ENCODE measurements at regions not wholly inside any gene's neighbourhood (a gene's known extent, or its start where the extent isn't known, plus 50 kb on each side); places are given as distances from the start of the nearest gene placed in this dataset.
A peak's percentile ranks its signal among the peaks of the same experiment; 100 is the strongest.

- H3K27me3 ChIP-seq = no peaks in the 10 kb centered on the region
- no peak for DNase-seq
- in situ Hi-C loops (cut with MboI; ENCODE audit: low pct_ligation_motif_present in 1 of 4, low pct_unique_long_range_greater_than_20kb in 1 of 4, low sequenced_read_pairs in 3 of 4) = no loop called here
- H3K9me3 ChIP-seq = no peaks in the 10 kb centered on the region
- intact Hi-C loops (cut with DNase I; ENCODE audit: low total_unique reads) = no loop called here
- TF ChIP-seq EP300 (IDR thresholded peaks at IDR 0.05; ENCODE audit: low read depth) (no peak), POLR2AphosphoS5 (IDR thresholded peaks at IDR 0.05) (no peak), POLR2A (IDR thresholded peaks at IDR 0.05) (no peak), CTCF (IDR thresholded peaks at IDR 0.05) (no peak)
- H3K27ac ChIP-seq = no peak overlapping the region
- H3K4me1 ChIP-seq = peaks cover 0 to 17% (median 8%) of the 10 kb centered on the region in 4 donors
- 34 to 39% methylated on average over 2 of the region's 2 CpGs for WGBS, 2 donors (ENCODE audit: low coverage in 1 of 2)
- no peak overlapping the region for H3K4me3 ChIP-seq
- H3K36me3 ChIP-seq = no peaks in the 10 kb centered on the region
Observed at GRCh38 chr5:93250424-93250823, 330.6 kb downstream of the NR2F1-AS1 start.

- in situ Hi-C loops (cut with MboI; ENCODE audit: low pct_ligation_motif_present in 1 of 4, low pct_unique_long_range_greater_than_20kb in 1 of 4, low sequenced_read_pairs in 3 of 4) = no loop called here
- intact Hi-C loops (cut with DNase I; ENCODE audit: low total_unique reads) = no loop called here
- H3K9me3 ChIP-seq = no peaks in the 10 kb centered on the region
- no peak overlapping the region for H3K4me3 ChIP-seq
- DNase-seq = no peak
- 20 to 44% methylated on average over 4 to 11 of the region's 11 CpGs for WGBS, 2 donors (ENCODE audit: low coverage in 1 of 2)
- H3K36me3 ChIP-seq = no peaks in the 10 kb centered on the region
- H3K27me3 ChIP-seq = no peaks in the 10 kb centered on the region
- H3K27ac ChIP-seq = peak overlapping the region in 1 of 4 donors; percentile 12
- TF ChIP-seq POLR2AphosphoS5 (IDR thresholded peaks at IDR 0.05) (no peak), EP300 (IDR thresholded peaks at IDR 0.05; ENCODE audit: low read depth) (no peak), POLR2A (IDR thresholded peaks at IDR 0.05) (no peak), CTCF (IDR thresholded peaks at IDR 0.05) (no peak)
- peaks cover 0 to 23% (median 9%) of the 10 kb centered on the region in 4 donors for H3K4me1 ChIP-seq
Observed at GRCh38 chr5:93249651-93250289, 331.2 kb downstream of the NR2F1-AS1 start.

DNA sequence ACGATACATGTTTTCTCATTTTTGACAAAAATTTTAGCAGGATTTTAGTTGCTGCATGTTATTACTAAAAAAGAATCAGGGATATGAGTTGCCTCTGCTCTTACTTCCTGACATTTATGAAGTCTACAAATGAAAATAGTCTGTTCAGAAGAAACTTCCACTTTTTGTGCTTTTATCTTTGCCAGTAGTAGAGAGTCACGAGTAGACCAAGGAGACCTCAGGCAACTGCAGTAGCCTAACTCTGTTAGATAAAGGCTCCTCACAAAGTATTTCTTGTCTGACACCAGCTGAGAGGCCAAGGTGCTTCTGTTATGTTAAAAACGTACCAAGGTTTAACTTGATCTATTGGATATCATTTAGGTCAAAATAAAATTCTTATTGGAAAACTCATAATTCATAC lies 333.9 kb downstream of the NR2F1-AS1 start:
- no peaks in the 10 kb centered on the region for H3K36me3 ChIP-seq
- H3K27me3 ChIP-seq = no peaks in the 10 kb centered on the region
- peaks cover 0 to 23% (median 9%) of the 10 kb centered on the region in 4 donors for H3K4me1 ChIP-seq
- 53 to 56% methylated on average over 3 of the region's 3 CpGs for WGBS, 2 donors (ENCODE audit: low coverage in 1 of 2)
- in situ Hi-C loops (cut with MboI; ENCODE audit: low pct_ligation_motif_present in 1 of 4, low pct_unique_long_range_greater_than_20kb in 1 of 4, low sequenced_read_pairs in 3 of 4) (no loop called here), intact Hi-C loops (cut with DNase I; ENCODE audit: low total_unique reads) (no loop called here)
- no peaks in the 10 kb centered on the region for H3K9me3 ChIP-seq
- H3K4me3 ChIP-seq = no peak overlapping the region
- H3K27ac ChIP-seq = no peak overlapping the region
- DNase-seq = no peak
- TF ChIP-seq EP300 (IDR thresholded peaks at IDR 0.05; ENCODE audit: low read depth) (no peak), CTCF (IDR thresholded peaks at IDR 0.05) (no peak), POLR2AphosphoS5 (IDR thresholded peaks at IDR 0.05) (no peak), POLR2A (IDR thresholded peaks at IDR 0.05) (no peak)

- Histone ChIP-seq H3K27ac (peak overlapping the region; percentile 32 to 44 (median 38)), H3K4me3 (no peak overlapping the region), H3K4me1 (peaks cover 0 to 23% (median 9%) of the 10 kb centered on the region in 4 donors), H3K27me3 (no peaks in the 10 kb centered on the region), H3K9me3 (no peaks in the 10 kb centered on the region), H3K36me3 (no peaks in the 10 kb centered on the region)
- intact Hi-C loops (cut with DNase I; ENCODE audit: low total_unique reads) (no loop called here), in situ Hi-C loops (cut with MboI; ENCODE audit: low pct_ligation_motif_present in 1 of 4, low pct_unique_long_range_greater_than_20kb in 1 of 4, low sequenced_read_pairs in 3 of 4) (no loop called here)
- WGBS, 2 donors (ENCODE audit: low coverage in 1 of 2) = 20 to 29% methylated on average over 6 of the region's 6 CpGs
- DNase-seq = no peak
- peak in 2 of 3 donors; percentile 32 to 55 for TF ChIP-seq POLR2AphosphoS5 (IDR thresholded peaks at IDR 0.05)
- no peak for TF ChIP-seq POLR2A (IDR thresholded peaks at IDR 0.05)
Observed at GRCh38 chr5:93246090-93246855, 334.7 kb downstream of the NR2F1-AS1 start.
